Activated CD4-positive, alpha-beta T cell treated with anti-CD3 and anti-CD28 coated beads, Interleukin-2, amount 50 U/mL, for 16 hours (primary cell): ENCODE measurements at regions not wholly inside any gene's neighbourhood (a gene's known extent, or its start where the extent isn't known, plus 50 kb on each side); places are given as distances from the start of the nearest gene placed in this dataset.
"Not testable (repeated sequence)": the region's sequence is repeated elsewhere in the genome, so short reads cannot be mapped to it uniquely, and the experiment has no call there.

Experiments used
- DNase-seq: peaks from one replicate; pipeline ENCODE4 v3.0.0-alpha.2; 2020

GRCh38 chr4:101730291-101731117, 60.0 kb upstream of the BANK1 start:
- peak; percentile 55 for DNase-seq

DNA sequence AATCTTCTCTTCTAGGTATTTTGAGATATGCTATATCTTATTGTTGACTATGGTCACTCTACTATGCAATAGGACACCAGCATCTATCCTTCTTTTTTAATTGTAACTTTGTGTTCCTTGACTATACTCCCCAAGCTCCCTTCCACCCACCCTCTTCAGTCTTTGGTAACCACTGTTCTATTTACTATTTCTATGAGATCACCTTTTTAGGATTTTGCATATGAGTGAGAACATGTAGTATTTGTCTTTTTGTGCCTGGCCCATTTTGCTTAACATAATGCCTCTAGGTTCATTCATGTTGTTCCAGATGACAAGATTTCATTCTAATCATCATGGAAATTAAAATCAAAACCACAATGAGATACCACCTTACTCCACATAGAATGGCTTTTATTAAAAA, 63.3 kb upstream of the BANK1 start:
- DNase-seq: no peak

GRCh38 chr4:101724093-101724492, 66.4 kb upstream of the BANK1 start:
- DNase-seq: no peak

- no peak for DNase-seq
These were observed 71.7 kb upstream of the BANK1 start for GRCh38 chr4:101718810-101719209.

- DNase-seq: no peak
These were observed 78.8 kb upstream of the BANK1 start for GRCh38 chr4:101711590-101712260.

- no peak for DNase-seq
These were observed 79.7 kb upstream of the BANK1 start for GRCh38 chr4:101710806-101711205.

GRCh38 chr4:101708293-101709039, 82.1 kb upstream of the BANK1 start:
- DNase-seq: no peak

GRCh38 chr4:101707596-101707995, 82.9 kb upstream of the BANK1 start:
- DNase-seq: no peak

GRCh38 chr4:101706535-101707057, 83.9 kb upstream of the BANK1 start:
- no peak for DNase-seq

DNA sequence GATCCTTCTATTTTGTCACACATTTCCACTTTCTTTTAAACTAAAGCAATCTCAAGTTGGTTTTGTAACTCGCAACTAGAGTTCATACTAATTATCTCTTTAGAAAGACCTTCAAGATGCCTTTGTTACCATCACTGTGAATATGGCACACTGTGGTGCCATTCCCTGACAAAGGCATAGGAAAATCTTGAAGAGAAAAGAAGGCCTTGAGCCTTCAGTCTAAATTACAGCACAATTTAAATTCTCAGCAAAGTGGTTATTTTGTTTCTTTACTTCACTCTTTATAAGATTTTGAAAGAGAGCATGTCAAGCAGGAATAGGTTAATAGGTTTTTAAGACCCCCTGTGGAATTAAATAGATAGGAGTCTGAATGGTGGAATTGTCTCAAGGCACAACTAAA, 89.0 kb upstream of the BANK1 start:
- DNase-seq: no peak

- DNase-seq: no peak
These were observed 90.9 kb upstream of the BANK1 start for GRCh38 chr4:101699441-101700124.

DNA sequence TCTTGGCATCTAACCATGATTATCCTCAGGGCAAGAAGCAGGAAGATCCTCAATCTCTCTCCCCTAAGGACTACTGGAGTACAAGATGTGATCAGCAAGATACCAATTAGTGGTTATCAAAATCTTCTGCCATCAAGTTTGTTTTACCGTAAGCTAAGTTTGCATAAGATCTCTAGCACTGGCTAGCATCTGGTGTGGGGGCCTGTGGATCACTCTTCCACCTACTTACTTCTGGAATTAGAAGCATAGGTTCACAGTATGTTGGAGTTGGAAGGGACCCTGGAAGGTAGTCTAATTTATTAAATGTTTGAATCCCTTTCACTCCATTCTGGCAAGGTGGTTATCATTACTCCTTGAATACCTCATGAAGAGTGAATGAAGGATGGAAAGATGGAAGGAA, 93.3 kb upstream of the BANK1 start:
- DNase-seq: no peak

GRCh38 chr4:101696276-101697010, 94.1 kb upstream of the BANK1 start:
- no peak for DNase-seq

DNA sequence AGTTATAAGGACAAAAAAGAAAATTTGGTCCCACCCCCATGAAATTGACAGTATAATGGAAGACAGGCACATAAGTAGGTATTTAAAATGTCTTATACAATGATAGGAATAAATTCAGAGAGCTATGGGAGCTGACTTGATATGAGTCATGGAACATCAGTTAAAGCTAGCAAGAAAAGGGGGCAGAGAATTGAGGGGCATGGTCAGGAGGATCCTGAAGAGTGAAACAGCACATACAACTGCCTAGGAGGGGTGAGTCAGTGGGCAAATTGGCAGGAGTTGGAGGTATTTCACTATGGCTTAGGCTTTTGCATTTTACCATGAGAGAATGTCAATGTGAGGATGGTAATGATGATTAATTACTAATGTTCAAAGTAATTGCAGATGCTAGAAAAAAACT, 95.4 kb upstream of the BANK1 start:
- DNase-seq: no peak

DNA sequence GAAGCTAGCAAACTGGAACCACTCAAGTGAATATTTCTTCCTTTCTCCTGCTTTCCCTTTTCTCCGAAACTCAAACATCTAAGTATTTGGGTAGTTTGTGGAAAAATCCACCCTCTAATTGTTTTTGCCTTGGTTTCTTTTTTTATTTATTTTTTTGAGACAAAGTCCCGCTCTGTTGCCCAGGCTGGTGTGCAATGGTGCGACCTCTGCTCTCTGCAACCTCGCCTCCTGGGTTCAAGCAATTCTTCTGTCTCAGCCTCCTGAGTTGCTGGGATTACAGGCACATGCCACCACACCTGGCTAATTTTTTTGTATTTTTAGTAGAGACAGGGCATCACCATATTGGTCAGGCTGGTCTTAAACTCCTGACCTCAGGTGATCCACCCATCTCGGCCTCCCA, 96.1 kb upstream of the BANK1 start:
- DNase-seq: not testable (repeated sequence)

DNA sequence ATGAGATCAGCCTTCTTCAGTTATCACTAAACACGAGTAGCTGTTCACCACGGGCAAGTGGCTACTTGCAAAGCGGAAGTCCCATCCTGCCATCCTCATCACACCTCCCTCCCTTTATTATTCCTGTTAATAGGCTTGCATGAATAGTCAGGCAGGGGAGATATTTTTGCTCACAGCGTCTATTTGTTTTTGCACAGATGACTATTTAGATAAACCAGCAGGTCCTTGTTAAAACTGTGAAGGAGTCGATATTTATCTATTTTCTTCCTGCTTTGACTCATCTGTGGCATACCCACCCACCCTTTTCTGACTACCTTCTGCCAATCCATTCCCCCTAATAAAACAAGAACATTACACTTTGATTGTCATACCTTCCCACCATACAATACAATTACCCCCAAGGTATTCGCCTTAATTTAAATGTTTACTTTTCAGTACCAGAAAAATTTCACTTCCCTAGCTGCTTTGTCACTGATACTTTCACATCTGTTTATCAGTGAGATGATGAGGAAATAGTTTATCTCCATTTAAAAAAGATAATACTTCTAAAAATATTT, 96.6 kb upstream of the BANK1 start:
- DNase-seq: no peak

GRCh38 chr4:101689220-101689619, 101.3 kb upstream of the BANK1 start:
- DNase-seq: no peak

GRCh38 chr4:101685126-101685525, 105.4 kb upstream of the BANK1 start:
- no peak for DNase-seq

DNA sequence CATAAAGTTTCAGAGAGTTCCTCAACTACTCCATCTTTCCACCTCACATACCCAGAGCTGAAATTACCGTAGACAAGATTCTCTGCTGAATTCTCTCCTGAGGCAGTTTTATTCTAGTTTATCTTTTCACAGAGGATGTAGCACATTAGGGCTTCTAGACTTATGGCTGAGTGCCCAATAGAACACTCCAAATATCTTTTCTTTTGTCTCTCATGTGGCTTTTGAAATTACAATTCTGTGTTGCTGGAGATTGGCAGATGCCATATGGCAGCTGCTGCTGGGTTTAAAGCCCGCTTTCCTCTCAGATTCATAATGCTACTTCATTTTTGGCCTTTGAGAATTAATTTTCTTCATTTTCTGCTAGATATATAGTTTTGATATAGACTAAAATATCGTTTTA, 107.6 kb upstream of the BANK1 start:
- DNase-seq: no peak

DNA sequence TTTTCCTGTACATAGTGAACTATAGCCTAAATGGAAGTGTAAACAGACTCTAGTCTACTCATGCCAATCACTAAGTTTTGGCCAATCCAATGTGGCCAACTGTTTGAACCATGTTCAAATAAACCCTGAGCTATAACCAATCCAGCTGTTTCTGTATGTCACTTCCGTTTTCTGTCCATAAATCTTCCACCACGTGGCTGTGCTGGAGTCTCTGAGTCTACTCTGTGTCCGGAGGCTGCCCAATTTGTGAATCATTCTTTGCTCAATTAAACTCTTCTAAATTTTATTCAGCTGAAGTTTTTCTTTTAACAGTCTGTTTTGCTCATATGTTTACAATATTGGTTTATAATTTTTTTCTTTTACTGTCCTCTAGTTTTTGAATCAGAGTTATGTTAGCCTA, 112.3 kb upstream of the BANK1 start:
- no peak for DNase-seq

- DNase-seq: no peak
These were observed 119.6 kb upstream of the BANK1 start for GRCh38 chr4:101670897-101671296.

DNA sequence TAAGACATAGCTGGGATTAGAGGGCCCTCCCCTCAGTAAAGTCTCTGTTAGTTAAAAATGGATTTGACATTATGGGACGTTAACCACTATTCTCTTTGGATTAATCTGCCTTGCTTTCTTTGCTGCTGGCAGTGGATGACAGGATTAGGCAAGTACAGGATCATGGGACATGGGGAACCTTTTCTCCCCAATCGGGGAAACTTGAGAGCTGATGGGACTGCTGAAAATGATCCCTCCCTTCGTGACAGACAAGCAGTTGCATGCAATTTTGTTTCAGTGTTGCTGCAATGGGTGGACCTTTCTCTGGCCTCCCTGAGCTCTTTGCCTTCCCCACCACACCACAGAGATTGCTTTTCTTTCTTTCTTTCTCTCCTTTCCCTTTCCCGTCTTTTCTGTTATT, 120.2 kb upstream of the BANK1 start:
- no peak for DNase-seq
